MM.1S (cell line): ENCODE measurements at regions not wholly inside any gene's neighbourhood (a gene's known extent, or its start where the extent isn't known, plus 50 kb on each side); places are given as distances from the start of the nearest gene placed in this dataset.

Experiments used
- DNase-seq: peaks from one replicate; pipeline ENCODE4 v3.0.0-alpha.2; 2015
- H2AFZ ChIP-seq: fragments of 300-600 bp; sonication (generic); 2 replicates; pipeline ENCODE4 v1.6.0; 2016; ENCODE audit warnings: antibody characterized with exemption, low read length
- H3F3A ChIP-seq: fragments of 300-600 bp; sonication (generic); 2 replicates; pipeline ENCODE4 v1.6.1; 2016; ENCODE audit warnings: mild to moderate bottlenecking, antibody characterized with exemption, low read length, moderate library complexity, mixed read lengths; ENCODE audit not compliant: insufficient read depth
- H3K27ac ChIP-seq: fragments of 300-600 bp; sonication (generic); 2 replicates; pipeline ENCODE4 v1.5.1; 2016; ENCODE audit warnings: mild to moderate bottlenecking, low read length
- H3K27me3 ChIP-seq: fragments of 300-600 bp; sonication (generic); replicated peaks from 2 replicates; pipeline ENCODE4 v1.6.0; 2016; ENCODE audit warnings: low read length; ENCODE audit not compliant: insufficient read depth
- H3K36me3 ChIP-seq: fragments of 300-600 bp; sonication (generic); replicated peaks from 2 replicates; pipeline ENCODE4 v1.6.1; 2016; ENCODE audit warnings: mild to moderate bottlenecking, low read length, mixed read lengths; ENCODE audit not compliant: insufficient read depth
- H3K4me1 ChIP-seq: fragments of 300-600 bp; sonication (generic); 2 replicates; pipeline ENCODE4 v1.6.1; 2016; ENCODE audit warnings: low read length, mixed read lengths
- H3K4me2 ChIP-seq: fragments of 300-600 bp; sonication (generic); 2 replicates; pipeline ENCODE4 v1.6.0; 2016; ENCODE audit warnings: low read depth, low read length
- H3K4me3 ChIP-seq: fragments of 300-600 bp; sonication (generic); 2 replicates; pipeline ENCODE4 v1.5.1; 2016; ENCODE audit warnings: low read length, mixed read lengths
- H3K79me2 ChIP-seq: fragments of 300-600 bp; sonication (generic); 2 replicates; pipeline ENCODE4 v1.6.1; 2016; ENCODE audit warnings: mixed run types, low read length, mixed read lengths
- H3K9ac ChIP-seq: fragments of 300-600 bp; sonication (generic); 2 replicates; pipeline ENCODE4 v1.6.1; 2016; ENCODE audit warnings: low read length, mixed read lengths
- H3K9me2 ChIP-seq: fragments of 300-600 bp; sonication (generic); replicated peaks from 2 replicates; pipeline ENCODE4 v1.6.1; 2016; ENCODE audit warnings: mild to moderate bottlenecking, low read length, mixed read lengths; ENCODE audit not compliant: insufficient read depth
- H3K9me3 ChIP-seq: fragments of 300-600 bp; sonication (generic); replicated peaks from 2 replicates; pipeline ENCODE4 v1.6.1; 2016; ENCODE audit warnings: mild to moderate bottlenecking, low read length, mixed read lengths; ENCODE audit not compliant: insufficient read depth
- H4K20me1 ChIP-seq: fragments of 300-600 bp; sonication (generic); 2 replicates; pipeline ENCODE4 v1.6.1; 2016; ENCODE audit warnings: mild to moderate bottlenecking, low read length, moderate library complexity, mixed read lengths; ENCODE audit not compliant: insufficient read depth
- CTCF ChIP-seq: fragments of 300-600 bp; sonication (generic); IDR thresholded peaks from 2 replicates; pipeline ENCODE4 v1.5.1; 2016; ENCODE audit warnings: antibody characterized with exemption, low read length, mixed read lengths
- EZH2 ChIP-seq: fragments of 300-600 bp; sonication (generic); optimal IDR thresholded peaks from 2 replicates; pipeline ENCODE3; 2017; ENCODE audit warnings: low read depth, mild to moderate bottlenecking, antibody characterized with exemption, low read length, mixed read lengths
- EZH2phosphoT487 ChIP-seq: fragments of 300-600 bp; sonication (generic); IDR thresholded peaks from 2 replicates; pipeline ENCODE4 v1.6.1; 2018; ENCODE audit warnings: antibody characterized with exemption, low read length

- Histone ChIP-seq H3K79me2 (no peaks in the 10 kb centered on the region), H4K20me1 (no peaks in the 10 kb centered on the region), H3K9ac (no peak overlapping the region), H3K27ac (no peak overlapping the region), H3K9me2 (no peaks in the 10 kb centered on the region), H3K4me3 (no peak overlapping the region), H3K4me1 (no peaks in the 10 kb centered on the region), H3K4me2 (no peak overlapping the region), H3F3A (no peaks in the 10 kb centered on the region), H3K36me3 (no peaks in the 10 kb centered on the region), H3K9me3 (no peaks in the 10 kb centered on the region), H2AFZ (no peak overlapping the region), H3K27me3 (no peaks in the 10 kb centered on the region)
- DNase-seq: no peak
- TF ChIP-seq EZH2phosphoT487 (no peak), EZH2 (no peak), CTCF (no peak)
Observed at GRCh38 chr6:100258752-100259151, 206.0 kb downstream of the SIM1 start.

- no peak overlapping the region for H2AFZ ChIP-seq
Observed at GRCh38 chr6:100257793-100258395, 206.8 kb downstream of the SIM1 start.

GRCh38 chr6:100255701-100256100 lies 209.0 kb downstream of the SIM1 start:
- H3K36me3 ChIP-seq: no peaks in the 10 kb centered on the region
- H3K4me1 ChIP-seq: no peaks in the 10 kb centered on the region
- no peak overlapping the region for H3K9ac ChIP-seq
- H3K4me2 ChIP-seq: no peak overlapping the region
- H3K79me2 ChIP-seq: no peaks in the 10 kb centered on the region
- H4K20me1 ChIP-seq: no peaks in the 10 kb centered on the region
- no peak overlapping the region for H3K4me3 ChIP-seq
- DNase-seq: no peak
- no peak overlapping the region for H2AFZ ChIP-seq
- no peaks in the 10 kb centered on the region for H3K27me3 ChIP-seq
- H3K27ac ChIP-seq: no peak overlapping the region
- H3K9me2 ChIP-seq: no peaks in the 10 kb centered on the region
- H3K9me3 ChIP-seq: no peaks in the 10 kb centered on the region
- TF ChIP-seq EZH2phosphoT487 (no peak), EZH2 (no peak), CTCF (no peak)
- H3F3A ChIP-seq: no peaks in the 10 kb centered on the region

More at GRCh38 chr6:100257793-100258395, 206.8 kb downstream of the SIM1 start:
- no peaks in the 10 kb centered on the region for H3K79me2 ChIP-seq
- H3K27ac ChIP-seq: no peak overlapping the region
- no peaks in the 10 kb centered on the region for H4K20me1 ChIP-seq
- no peak overlapping the region for H3K9ac ChIP-seq
- H3K9me2 ChIP-seq: no peaks in the 10 kb centered on the region
- H3K9me3 ChIP-seq: no peaks in the 10 kb centered on the region
- H3F3A ChIP-seq: no peaks in the 10 kb centered on the region
- H3K36me3 ChIP-seq: no peaks in the 10 kb centered on the region
- no peak for DNase-seq
- TF ChIP-seq CTCF: 0 out of 2 replicates have a peak, but pooled peaks have one; percentile 5
- TF ChIP-seq EZH2phosphoT487: no peak
- no peak overlapping the region for H3K4me3 ChIP-seq
- H3K4me2 ChIP-seq: no peak overlapping the region
- no peaks in the 10 kb centered on the region for H3K4me1 ChIP-seq
- H3K27me3 ChIP-seq: no peaks in the 10 kb centered on the region
